PC-3 (cell line): ENCODE measurements at regions not wholly inside any gene's neighbourhood (a gene's known extent, or its start where the extent isn't known, plus 50 kb on each side); places are given as distances from the start of the nearest gene placed in this dataset.

Experiments used
- ATAC-seq: fragments of 200-7000 bp; cut with Tn5 transposase; 2 replicates; pipeline ENCODE4 v1.9.1; 2020; ENCODE audit warnings: mild to moderate bottlenecking, moderate library complexity
- BruUV-seq: library from RNA; stranded (reverse); fragments of 400-500 nt; replicated peaks from 2 replicates; lab custom pipeline; 2021; lab: Mats Ljungman, UMichigan
- CTCF ChIA-PET: fragments of 300-600 bp; sonication (Branson Sonifier 250); formaldehyde crosslinking; loops from one replicate; lab custom pipeline; 2022; ENCODE audit warnings: antibody characterized with exemption; lab: Charles Lee
- POLR2A ChIA-PET: fragments of 300-600 bp; sonication (Branson Sonifier 250); formaldehyde crosslinking; loops from one replicate; lab custom pipeline; 2022; ENCODE audit warnings: antibody characterized with exemption; ENCODE audit not compliant: unreplicated experiment; lab: Charles Lee
- DNase-seq: peaks from one replicate; pipeline ENCODE4 v3.0.0-alpha.2; 2015
- H2AFZ ChIP-seq: fragments of 300-600 bp; sonication (generic); 2 replicates; pipeline ENCODE4 v1.6.0; 2016; ENCODE audit warnings: antibody characterized with exemption, low read length
- H3F3A ChIP-seq: fragments of 300-600 bp; sonication (generic); one replicate; pipeline ENCODE4 v1.6.0; 2017; ENCODE audit warnings: antibody characterized with exemption, low read length, control low read depth, mild to moderate bottlenecking; ENCODE audit not compliant: unreplicated experiment
- H3K27ac ChIP-seq: fragments of 300-600 bp; sonication (generic); 2 replicates; pipeline ENCODE4 v1.5.1; 2016; ENCODE audit warnings: mild to moderate bottlenecking, low read length
- H3K27me3 ChIP-seq: fragments of 300-600 bp; sonication (generic); 2 replicates; pipeline ENCODE4 v1.6.1; 2016; ENCODE audit warnings: low read length, mixed read lengths
- H3K36me3 ChIP-seq: fragments of 300-600 bp; sonication (generic); 2 replicates; pipeline ENCODE4 v1.6.1; 2016; ENCODE audit warnings: low read depth, mixed run types, low read length, mixed read lengths
- H3K4me1 ChIP-seq: fragments of 300-600 bp; sonication (generic); 2 replicates; pipeline ENCODE4 v1.5.1; 2016; ENCODE audit warnings: low read length; ENCODE audit not compliant: insufficient read depth
- H3K4me2 ChIP-seq: fragments of 300-600 bp; sonication (generic); 2 replicates; pipeline ENCODE4 v1.6.0; 2016; ENCODE audit warnings: low read length
- H3K4me3 ChIP-seq: fragments of 300-600 bp; sonication (generic); 2 replicates; pipeline ENCODE4 v1.5.1; 2016; ENCODE audit warnings: mild to moderate bottlenecking, low read length, mixed read lengths
- H3K79me2 ChIP-seq: fragments of 300-600 bp; sonication (generic); 2 replicates; pipeline ENCODE4 v1.6.1; 2017; ENCODE audit warnings: low read length, mixed read lengths
- H3K9ac ChIP-seq: fragments of 300-600 bp; sonication (generic); 2 replicates; pipeline ENCODE4 v1.6.0; 2016; ENCODE audit warnings: mild to moderate bottlenecking, low read length
- H3K9me2 ChIP-seq: fragments of 300-600 bp; sonication (generic); replicated peaks from 2 replicates; pipeline ENCODE4 v1.6.1; 2016; ENCODE audit warnings: mixed run types, low read length, mixed read lengths
- H3K9me3 ChIP-seq: fragments of 300-600 bp; sonication (generic); 2 replicates; pipeline ENCODE4 v1.6.1; 2016; ENCODE audit warnings: low read length, mixed read lengths
- H4K20me1 ChIP-seq: fragments of 300-600 bp; sonication (generic); 2 replicates; pipeline ENCODE4 v1.6.1; 2016; ENCODE audit warnings: low read length, mixed read lengths
- EZH2 ChIP-seq: fragments of 300-600 bp; sonication (generic); IDR thresholded peaks from one replicate; pipeline ENCODE4 v1.6.1; 2017; ENCODE audit warnings: antibody characterized with exemption, mild to moderate bottlenecking, low read length; ENCODE audit not compliant: unreplicated experiment
- EZH2phosphoT487 ChIP-seq: fragments of 300-600 bp; sonication (generic); IDR thresholded peaks from 2 replicates; pipeline ENCODE4 v1.6.1; 2018; ENCODE audit warnings: mild to moderate bottlenecking, antibody characterized with exemption, low read length, borderline replicate concordance
- intact Hi-C: fragments of 100-400 bp; cut with micrococcal nuclease; formaldehyde crosslinking; loops from 2 replicates; pipeline ENCODE4 v1.9.0; 2023
- TF ChIP-seq, protein P1 (sequence below): fragments of 300-600 bp; sonication (generic); conservative IDR thresholded peaks from 2 replicates; pipeline ENCODE4 v1.5.1; 2017; ENCODE audit warnings: antibody characterized with exemption, low read depth, mild to moderate bottlenecking, low read length

DNA sequence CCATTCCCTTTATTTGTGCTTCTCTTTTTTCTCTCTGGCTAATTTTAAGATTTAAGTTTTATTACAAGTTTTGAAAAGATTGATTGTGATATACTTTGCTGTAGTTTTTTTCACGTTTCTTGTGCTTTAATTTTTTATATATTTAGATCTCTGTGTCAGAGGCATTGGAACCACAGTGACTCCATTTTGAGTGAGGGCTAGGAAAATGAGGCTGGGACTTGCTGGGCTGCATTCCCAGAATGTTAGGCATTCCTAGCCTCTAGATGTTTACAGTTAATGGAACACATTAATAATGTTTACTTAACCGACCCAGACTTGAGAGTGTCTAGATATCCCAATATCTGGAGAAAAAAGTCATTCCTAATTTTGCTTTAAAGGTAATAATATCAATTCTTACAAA lies 939.4 kb downstream of the BRINP3 start:
- H3K27me3 ChIP-seq, result no peaks in the 10 kb centered on the region
- no peak overlapping the region for H3K27ac ChIP-seq
- no peak overlapping the region for H2AFZ ChIP-seq
- H3K4me2 ChIP-seq, result no peak overlapping the region
- H3K4me1 ChIP-seq, result peaks cover 9% of the 10 kb centered on the region; the same call in 1 of the 2 replicates
- CTCF ChIA-PET, result no interaction called here
- POLR2A ChIA-PET, result no interaction called here
- H3K9me2 ChIP-seq, result no peaks in the 10 kb centered on the region
- no peaks in the 10 kb centered on the region for H4K20me1 ChIP-seq
- H3K9ac ChIP-seq, result no peak overlapping the region
- no peaks in the 10 kb centered on the region for H3K9me3 ChIP-seq
- intact Hi-C loops, result no loop called here
- H3K36me3 ChIP-seq, result no peaks in the 10 kb centered on the region
- no peak for TF ChIP-seq EZH2
- TF ChIP-seq, protein P1, sequence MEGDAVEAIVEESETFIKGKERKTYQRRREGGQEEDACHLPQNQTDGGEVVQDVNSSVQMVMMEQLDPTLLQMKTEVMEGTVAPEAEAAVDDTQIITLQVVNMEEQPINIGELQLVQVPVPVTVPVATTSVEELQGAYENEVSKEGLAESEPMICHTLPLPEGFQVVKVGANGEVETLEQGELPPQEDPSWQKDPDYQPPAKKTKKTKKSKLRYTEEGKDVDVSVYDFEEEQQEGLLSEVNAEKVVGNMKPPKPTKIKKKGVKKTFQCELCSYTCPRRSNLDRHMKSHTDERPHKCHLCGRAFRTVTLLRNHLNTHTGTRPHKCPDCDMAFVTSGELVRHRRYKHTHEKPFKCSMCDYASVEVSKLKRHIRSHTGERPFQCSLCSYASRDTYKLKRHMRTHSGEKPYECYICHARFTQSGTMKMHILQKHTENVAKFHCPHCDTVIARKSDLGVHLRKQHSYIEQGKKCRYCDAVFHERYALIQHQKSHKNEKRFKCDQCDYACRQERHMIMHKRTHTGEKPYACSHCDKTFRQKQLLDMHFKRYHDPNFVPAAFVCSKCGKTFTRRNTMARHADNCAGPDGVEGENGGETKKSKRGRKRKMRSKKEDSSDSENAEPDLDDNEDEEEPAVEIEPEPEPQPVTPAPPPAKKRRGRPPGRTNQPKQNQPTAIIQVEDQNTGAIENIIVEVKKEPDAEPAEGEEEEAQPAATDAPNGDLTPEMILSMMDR, result no peak
- TF ChIP-seq EZH2phosphoT487, result no peak
- DNase-seq (peak; percentile 26), ATAC-seq (no peak)
- H3F3A ChIP-seq, result no peaks in the 10 kb centered on the region
- BruUV-seq, result no TSS peak
- no peak overlapping the region for H3K4me3 ChIP-seq
- no peaks in the 10 kb centered on the region for H3K79me2 ChIP-seq

DNA sequence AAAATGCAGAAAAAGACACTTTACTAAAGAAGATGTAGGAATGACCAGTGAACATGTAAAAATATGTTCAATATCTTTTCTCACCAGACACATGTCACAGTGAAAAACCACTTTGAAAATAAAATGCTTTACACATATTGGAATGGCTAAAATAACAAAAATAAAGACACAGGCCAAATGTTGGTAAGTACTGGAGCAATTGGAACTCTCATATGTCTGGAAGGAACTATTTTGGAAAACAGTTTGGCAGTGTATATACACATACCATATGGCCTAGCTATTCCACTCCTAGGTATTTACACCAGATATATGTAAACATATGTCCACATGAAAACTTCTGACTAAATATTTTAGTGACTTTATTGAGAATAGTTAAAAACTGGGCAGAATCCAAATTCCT lies 927.2 kb downstream of the BRINP3 start:
- H3K9me3 ChIP-seq, result no peaks in the 10 kb centered on the region
- no peaks in the 10 kb centered on the region for H3K9me2 ChIP-seq
- H3K4me1 ChIP-seq, result no peaks in the 10 kb centered on the region
- H3K27ac ChIP-seq, result no peak overlapping the region
- intact Hi-C loops, result no loop called here
- no peak overlapping the region for H3K4me2 ChIP-seq
- TF ChIP-seq EZH2 (no peak), EZH2phosphoT487 (no peak)
- TF ChIP-seq, protein P1, result no peak
- no peaks in the 10 kb centered on the region for H3K36me3 ChIP-seq
- ATAC-seq (no peak), DNase-seq (no peak)
- H3K79me2 ChIP-seq, result no peaks in the 10 kb centered on the region
- no peak overlapping the region for H2AFZ ChIP-seq
- no peaks in the 10 kb centered on the region for H4K20me1 ChIP-seq
- no peaks in the 10 kb centered on the region for H3K27me3 ChIP-seq
- no peak overlapping the region for H3K4me3 ChIP-seq
- ChIA-PET CTCF (no interaction called here), POLR2A (no interaction called here)
- H3K9ac ChIP-seq, result no peak overlapping the region
- H3F3A ChIP-seq, result no peaks in the 10 kb centered on the region
- no TSS peak for BruUV-seq

DNA sequence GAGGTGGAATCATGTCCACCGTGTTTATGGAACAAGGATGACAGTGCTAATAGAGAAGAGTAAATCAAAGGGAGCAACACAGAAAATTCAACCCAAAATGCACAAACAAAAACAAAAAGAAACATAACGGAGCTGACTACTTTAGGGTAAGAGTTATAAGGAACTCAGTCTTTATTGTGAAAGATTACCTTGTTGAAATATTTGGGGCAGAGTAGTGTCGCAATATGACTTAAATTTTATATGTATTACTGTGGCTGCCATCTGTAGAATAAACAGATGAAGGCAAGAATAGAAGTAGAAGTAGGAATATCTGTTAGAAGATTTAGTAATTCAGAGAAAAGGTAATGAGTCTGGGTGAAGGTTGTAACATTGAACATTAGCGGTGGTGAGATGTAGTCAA lies 913.9 kb downstream of the BRINP3 start:
- TF ChIP-seq, protein P1, result no peak
- TF ChIP-seq EZH2phosphoT487, result no peak
- no peak for TF ChIP-seq EZH2
- no peak overlapping the region for H3K9ac ChIP-seq
- no peak overlapping the region for H3K4me2 ChIP-seq
- H2AFZ ChIP-seq, result no peak overlapping the region
- no TSS peak for BruUV-seq
- H3F3A ChIP-seq, result no peaks in the 10 kb centered on the region
- no peak overlapping the region for H3K27ac ChIP-seq
- DNase-seq, result no peak
- no peak for ATAC-seq
- intact Hi-C loops, result no loop called here
- ChIA-PET POLR2A (no interaction called here), CTCF (no interaction called here)
- H3K4me3 ChIP-seq, result no peak overlapping the region
- H3K9me3 ChIP-seq, result no peaks in the 10 kb centered on the region
- H3K4me1 ChIP-seq, result no peaks in the 10 kb centered on the region
- H4K20me1 ChIP-seq, result no peaks in the 10 kb centered on the region
- H3K9me2 ChIP-seq, result no peaks in the 10 kb centered on the region
- no peaks in the 10 kb centered on the region for H3K36me3 ChIP-seq
- H3K27me3 ChIP-seq, result no peaks in the 10 kb centered on the region
- H3K79me2 ChIP-seq, result no peaks in the 10 kb centered on the region
